ENCODE measurements at regions not wholly inside any gene's neighbourhood (a gene's known extent, or its start where the extent isn't known, plus 50 kb on each side); places are given as distances from the start of the nearest gene placed in this dataset.

GRCh38 chr16:50497592-50497991 is 50.6 kb upstream of the NKD1 start:
- ATAC-seq = no peak
- no peak for TF ChIP-seq POU6F1 (CRISPR knock-in tag; IDR thresholded peaks at IDR 0.05; ENCODE audit: borderline replicate concordance, low read depth)
- TF ChIP-seq CSRNP3 (CRISPR knock-in tag; IDR thresholded peaks at IDR 0.05) = no peak
- TF ChIP-seq ZNF70 (CRISPR knock-in tag; IDR thresholded peaks at IDR 0.05) = no peak
- no peak for TF ChIP-seq ZC3H10 (CRISPR knock-in tag; IDR thresholded peaks at IDR 0.05)
- no peak for TF ChIP-seq SNAI2 (CRISPR knock-in tag; IDR thresholded peaks at IDR 0.05)

GRCh38 chr16:50496990-50497389 is 51.2 kb upstream of the NKD1 start:
- no peak for ATAC-seq
- TF ChIP-seq POU6F1 (CRISPR knock-in tag; IDR thresholded peaks at IDR 0.05; ENCODE audit: borderline replicate concordance, low read depth) (no peak), ZNF70 (CRISPR knock-in tag; IDR thresholded peaks at IDR 0.05) (no peak), ISL1 (CRISPR knock-in tag; IDR thresholded peaks at IDR 0.05) (no peak), PATZ1 (CRISPR knock-in tag; IDR thresholded peaks at IDR 0.05; ENCODE audit: borderline replicate concordance) (no peak), BACH2 (CRISPR knock-in tag; IDR thresholded peaks at IDR 0.05; ENCODE audit: borderline replicate concordance) (no peak), RARB (CRISPR knock-in tag; IDR thresholded peaks at IDR 0.05) (no peak), ARNTL (CRISPR knock-in tag; IDR thresholded peaks at IDR 0.05; ENCODE audit: borderline replicate concordance, low read depth) (no peak), TOX (CRISPR knock-in tag; IDR thresholded peaks at IDR 0.05; ENCODE audit: borderline replicate concordance) (no peak), GLIS3 (CRISPR knock-in tag; IDR thresholded peaks at IDR 0.05) (no peak), CREB5 (CRISPR knock-in tag; IDR thresholded peaks at IDR 0.05; ENCODE audit: low read depth) (no peak), OSR1 (CRISPR knock-in tag; IDR thresholded peaks at IDR 0.05) (no peak), ESRRG (CRISPR knock-in tag; IDR thresholded peaks at IDR 0.05) (no peak), ZNF8 (CRISPR knock-in tag; IDR thresholded peaks at IDR 0.05) (no peak), SNAI2 (CRISPR knock-in tag; IDR thresholded peaks at IDR 0.05) (no peak), ZC3H10 (CRISPR knock-in tag; IDR thresholded peaks at IDR 0.05) (no peak)

- TF ChIP-seq PATZ1 (CRISPR knock-in tag; IDR thresholded peaks at IDR 0.05; ENCODE audit: borderline replicate concordance) (no peak), ZFP30 (CRISPR knock-in tag; IDR thresholded peaks at IDR 0.05) (no peak), TCF4 (CRISPR knock-in tag; IDR thresholded peaks at IDR 0.05; ENCODE audit: borderline replicate concordance) (no peak), CSRNP3 (CRISPR knock-in tag; IDR thresholded peaks at IDR 0.05) (no peak), BACH2 (CRISPR knock-in tag; IDR thresholded peaks at IDR 0.05; ENCODE audit: borderline replicate concordance) (no peak), TSHZ2 (CRISPR knock-in tag; IDR thresholded peaks at IDR 0.05) (no peak), ZNF8 (CRISPR knock-in tag; IDR thresholded peaks at IDR 0.05) (no peak), ZNF70 (CRISPR knock-in tag; IDR thresholded peaks at IDR 0.05) (no peak), PPARA (CRISPR knock-in tag; IDR thresholded peaks at IDR 0.05; ENCODE audit: borderline replicate concordance) (no peak), ARNTL (CRISPR knock-in tag; IDR thresholded peaks at IDR 0.05; ENCODE audit: borderline replicate concordance, low read depth) (no peak), ZNF565 (CRISPR knock-in tag; conservative IDR thresholded peaks at IDR 0.05; ENCODE audit: low read depth) (no peak), CSDC2 (CRISPR knock-in tag; IDR thresholded peaks at IDR 0.05) (no peak), TOX (CRISPR knock-in tag; IDR thresholded peaks at IDR 0.05; ENCODE audit: borderline replicate concordance) (no peak)
- no peak for ATAC-seq
Observed at GRCh38 chr16:50495673-50496072, 52.5 kb upstream of the NKD1 start.
